WTC11 (cell line): ENCODE measurements at regions not wholly inside any gene's neighbourhood (a gene's known extent, or its start where the extent isn't known, plus 50 kb on each side); places are given as distances from the start of the nearest gene placed in this dataset.

Experiments used
- ATF3 ChIP-seq: sonication (generic); formaldehyde crosslinking; conservative IDR thresholded peaks from 2 replicates; pipeline ENCODE4 v1.8.1; 2022; ENCODE audit warnings: mild to moderate bottlenecking, missing genetic modification reagents
- IRF1 ChIP-seq: sonication (generic); formaldehyde crosslinking; IDR thresholded peaks from 2 replicates; pipeline ENCODE4 v1.8.0; 2023; ENCODE audit warnings: missing genetic modification reagents
- USF2 ChIP-seq: sonication (generic); formaldehyde crosslinking; IDR thresholded peaks from 2 replicates; pipeline ENCODE4 v1.8.1; 2023; ENCODE audit warnings: mild to moderate bottlenecking, missing genetic modification reagents, moderate library complexity

- TF ChIP-seq USF2 (CRISPR knock-in tag) (no peak), IRF1 (CRISPR knock-in tag) (no peak), ATF3 (CRISPR knock-in tag) (no peak)
These were observed 678.6 kb upstream of the TENM3 start for GRCh38 chr4:181564625-181565024.
